LNCaP clone FGC (cell line): ENCODE measurements at regions not wholly inside any gene's neighbourhood (a gene's known extent, or its start where the extent isn't known, plus 50 kb on each side); places are given as distances from the start of the nearest gene placed in this dataset.

ENCODE experiments used
- DNase-seq: peaks from one replicate; pipeline ENCODE4 v3.0.0-alpha.2; 2011; ENCODE audit warnings: low read depth
- H3K4me3 ChIP-seq: 2 replicates; pipeline ENCODE4 v1.5.1; 2011; ENCODE audit warnings: mild to moderate bottlenecking, low read depth, low read length, control low read depth
- CTCF ChIP-seq: IDR thresholded peaks from 2 replicates; pipeline ENCODE4 v1.5.1; 2012; ENCODE audit warnings: mild to moderate bottlenecking; ENCODE audit not compliant: control insufficient read depth, insufficient read depth; ENCODE audit errors: extremely low read depth

GRCh38 chr4:30295652-30296051 lies 424.5 kb upstream of the PCDH7 start:
- no peak overlapping the region for H3K4me3 ChIP-seq
- no peak for DNase-seq
- no peak for TF ChIP-seq CTCF

GRCh38 chr4:30314001-30314400 lies 406.2 kb upstream of the PCDH7 start:
- H3K4me3 ChIP-seq: no peak overlapping the region
- no peak for TF ChIP-seq CTCF
- no peak for DNase-seq

GRCh38 chr4:30330894-30331652 lies 389.1 kb upstream of the PCDH7 start:
- H3K4me3 ChIP-seq: no peak overlapping the region
- no peak for TF ChIP-seq CTCF
- no peak for DNase-seq

GRCh38 chr4:30341731-30342130 lies 378.4 kb upstream of the PCDH7 start:
- DNase-seq: no peak
- no peak overlapping the region for H3K4me3 ChIP-seq
- TF ChIP-seq CTCF: no peak

GRCh38 chr4:30350288-30350687 lies 369.9 kb upstream of the PCDH7 start:
- no peak overlapping the region for H3K4me3 ChIP-seq
- no peak for DNase-seq
- TF ChIP-seq CTCF: no peak

- no peak for TF ChIP-seq CTCF
Measured at GRCh38 chr4:30354605-30355004, 365.6 kb upstream of the PCDH7 start.

GRCh38 chr4:30362436-30362835 lies 357.7 kb upstream of the PCDH7 start:
- no peak for DNase-seq

More at GRCh38 chr4:30354605-30355004, 365.6 kb upstream of the PCDH7 start:
- DNase-seq: no peak
- no peak overlapping the region for H3K4me3 ChIP-seq

More at GRCh38 chr4:30362436-30362835, 357.7 kb upstream of the PCDH7 start:
- no peak overlapping the region for H3K4me3 ChIP-seq
- TF ChIP-seq CTCF: no peak
